ENCODE measurements at regions not wholly inside any gene's neighbourhood (a gene's known extent, or its start where the extent isn't known, plus 50 kb on each side); places are given as distances from the start of the nearest gene placed in this dataset.

- H3K4me3 ChIP-seq: no peak overlapping the region
- TF ChIP-seq CTCF (IDR thresholded peaks at IDR 0.05) (no peak), POLR2A (IDR thresholded peaks at IDR 0.05) (no peak)
- intact Hi-C loops (cut with DNase I): no loop called here
- WGBS, 4 donors: 77 to 95% (median 86%) methylated on average over 18 of the region's 18 CpGs
- peaks cover 4% of the 10 kb centered on the region for H3K27me3 ChIP-seq
- no peaks in the 10 kb centered on the region for H3K9me3 ChIP-seq (replicated peaks in 1 of 3)
- H3K4me1 ChIP-seq (replicated peaks in 1 of 2): no peaks in the 10 kb centered on the region
- H3K36me3 ChIP-seq (replicated peaks in 1 of 2): no peaks in the 10 kb centered on the region
- DNase-seq: no peak
- no peak overlapping the region for H3K27ac ChIP-seq
Measured at GRCh38 chr9:134260801-134261200, 65.5 kb upstream of the RXRA start.

GRCh38 chr9:134262035-134262434 is 64.2 kb upstream of the RXRA start:
- intact Hi-C loops (cut with DNase I): no loop called here
- no peak for TF ChIP-seq CTCF (IDR thresholded peaks at IDR 0.05)
- TF ChIP-seq POLR2A (IDR thresholded peaks at IDR 0.05): no peak
- 90 to 95% (median 93%) methylated on average over 4 to 10 of the region's 10 CpGs for WGBS, 4 donors

GRCh38 chr9:134263596-134263995 is 62.7 kb upstream of the RXRA start:
- WGBS, 4 donors: 52 to 73% (median 60%) methylated on average over 11 of the region's 11 CpGs
- intact Hi-C loops (cut with DNase I): no loop called here

More at GRCh38 chr9:134262035-134262434, 64.2 kb upstream of the RXRA start:
- Histone ChIP-seq H3K36me3 (replicated peaks in 1 of 2) (no peaks in the 10 kb centered on the region), H3K27ac (no peak overlapping the region), H3K4me1 (replicated peaks in 1 of 2) (no peaks in the 10 kb centered on the region), H3K27me3 (peaks cover 4% of the 10 kb centered on the region), H3K4me3 (no peak overlapping the region), H3K9me3 (replicated peaks in 1 of 3) (no peaks in the 10 kb centered on the region)
- DNase-seq: no peak

GRCh38 chr9:134264169-134264568 is 62.1 kb upstream of the RXRA start:
- DNase-seq: no peak
- no peaks in the 10 kb centered on the region for H3K36me3 ChIP-seq (replicated peaks in 1 of 2)
- H3K27me3 ChIP-seq: peaks cover 4% of the 10 kb centered on the region
- TF ChIP-seq CTCF (IDR thresholded peaks at IDR 0.05): no peak
- H3K4me1 ChIP-seq (replicated peaks in 1 of 2): peaks cover 6 to 10% of the 10 kb centered on the region in 2 donors
- H3K4me3 ChIP-seq: no peak overlapping the region
- no peak overlapping the region for H3K27ac ChIP-seq
- whole genome bisulfite sequencing, 4 donors: 64 to 78% (median 72%) methylated on average over 8 to 11 of the region's 11 CpGs
- intact Hi-C loops (cut with DNase I): no loop called here
- no peaks in the 10 kb centered on the region for H3K9me3 ChIP-seq (replicated peaks in 1 of 3)

More at GRCh38 chr9:134263596-134263995, 62.7 kb upstream of the RXRA start:
- H3K27me3 ChIP-seq: peaks cover 4% of the 10 kb centered on the region
- H3K9me3 ChIP-seq (replicated peaks in 1 of 3): no peaks in the 10 kb centered on the region
- no peaks in the 10 kb centered on the region for H3K36me3 ChIP-seq (replicated peaks in 1 of 2)
- no peak overlapping the region for H3K4me3 ChIP-seq
- no peak for DNase-seq
- TF ChIP-seq CTCF (IDR thresholded peaks at IDR 0.05) (no peak), POLR2A (IDR thresholded peaks at IDR 0.05) (no peak)
- H3K4me1 ChIP-seq (replicated peaks in 1 of 2): peaks cover 6 to 10% of the 10 kb centered on the region in 2 donors
- H3K27ac ChIP-seq: no peak overlapping the region
